ENCODE measurements at regions not wholly inside any gene's neighbourhood (a gene's known extent, or its start where the extent isn't known, plus 50 kb on each side); places are given as distances from the start of the nearest gene placed in this dataset.

DNA sequence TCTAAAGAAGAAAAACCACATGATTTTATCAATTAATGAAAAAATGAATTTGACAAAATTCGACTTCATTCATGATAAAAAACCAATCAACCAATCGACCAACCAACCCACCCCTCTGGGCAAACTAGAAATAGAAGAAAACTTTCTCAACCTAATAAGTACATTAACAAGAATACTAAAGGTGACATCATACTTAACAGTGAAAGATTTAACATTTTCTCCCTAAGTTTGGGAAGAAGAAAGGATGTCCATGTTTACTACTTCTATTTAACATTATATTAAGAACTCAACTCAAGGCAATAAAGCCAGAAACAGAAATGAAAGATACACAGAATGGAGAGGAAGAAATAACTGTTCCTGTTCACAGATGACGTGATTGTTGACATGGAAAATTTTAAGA lies 476.1 kb upstream of the MEF2C start:
- intact Hi-C loops (cut with micrococcal nuclease): no loop called here
- Histone ChIP-seq H3K27ac (replicated peaks) (no peak overlapping the region), H3K9me3 (replicated peaks) (no peaks in the 10 kb centered on the region), H3K4me1 (no peaks in the 10 kb centered on the region), H3K27me3 (ENCODE audit: low read depth) (no peaks in the 10 kb centered on the region), H3K36me3 (no peaks in the 10 kb centered on the region), H3K4me3 (no peak overlapping the region)
- TF ChIP-seq, protein P1, sequence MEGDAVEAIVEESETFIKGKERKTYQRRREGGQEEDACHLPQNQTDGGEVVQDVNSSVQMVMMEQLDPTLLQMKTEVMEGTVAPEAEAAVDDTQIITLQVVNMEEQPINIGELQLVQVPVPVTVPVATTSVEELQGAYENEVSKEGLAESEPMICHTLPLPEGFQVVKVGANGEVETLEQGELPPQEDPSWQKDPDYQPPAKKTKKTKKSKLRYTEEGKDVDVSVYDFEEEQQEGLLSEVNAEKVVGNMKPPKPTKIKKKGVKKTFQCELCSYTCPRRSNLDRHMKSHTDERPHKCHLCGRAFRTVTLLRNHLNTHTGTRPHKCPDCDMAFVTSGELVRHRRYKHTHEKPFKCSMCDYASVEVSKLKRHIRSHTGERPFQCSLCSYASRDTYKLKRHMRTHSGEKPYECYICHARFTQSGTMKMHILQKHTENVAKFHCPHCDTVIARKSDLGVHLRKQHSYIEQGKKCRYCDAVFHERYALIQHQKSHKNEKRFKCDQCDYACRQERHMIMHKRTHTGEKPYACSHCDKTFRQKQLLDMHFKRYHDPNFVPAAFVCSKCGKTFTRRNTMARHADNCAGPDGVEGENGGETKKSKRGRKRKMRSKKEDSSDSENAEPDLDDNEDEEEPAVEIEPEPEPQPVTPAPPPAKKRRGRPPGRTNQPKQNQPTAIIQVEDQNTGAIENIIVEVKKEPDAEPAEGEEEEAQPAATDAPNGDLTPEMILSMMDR (IDR thresholded peaks at IDR 0.05; ENCODE audit: borderline replicate concordance): no peak
- DNase-seq: no peak

DNA sequence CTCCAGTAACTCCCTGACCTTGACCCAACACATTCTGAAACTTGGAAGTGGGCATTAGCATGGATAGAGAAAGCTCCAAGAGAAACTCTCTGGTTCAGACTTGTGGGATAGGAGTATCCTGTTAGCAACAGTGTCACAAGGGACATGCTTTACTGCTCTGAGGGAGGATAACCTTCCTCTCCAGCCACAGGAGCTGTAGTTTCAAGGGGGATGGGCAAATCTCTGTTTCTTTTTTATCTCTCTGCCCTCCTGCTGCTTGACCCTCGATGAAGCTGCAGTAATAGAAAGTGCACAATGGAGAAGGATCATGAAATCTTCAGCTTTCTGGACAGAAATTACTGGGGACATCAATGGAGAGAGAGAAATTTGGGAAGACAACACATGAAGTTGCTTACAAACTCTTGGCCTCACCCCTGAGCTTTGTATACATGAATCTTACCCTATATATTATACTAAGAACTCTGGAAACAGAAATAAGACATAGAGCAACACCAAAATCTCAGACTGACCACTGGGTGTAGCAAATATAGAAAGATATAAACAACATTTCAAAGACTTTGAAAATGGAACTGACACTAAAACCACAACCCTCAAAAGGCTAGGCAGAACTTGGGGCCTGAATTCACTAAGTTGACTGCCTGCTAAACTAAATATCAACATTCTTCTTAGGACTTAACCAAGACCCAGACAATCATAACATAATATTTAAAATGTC lies 471.0 kb upstream of the MEF2C start:
- TF ChIP-seq, protein P1 (IDR thresholded peaks at IDR 0.05; ENCODE audit: borderline replicate concordance): no peak
- no peaks in the 10 kb centered on the region for H3K36me3 ChIP-seq
- H3K9me3 ChIP-seq (replicated peaks): no peaks in the 10 kb centered on the region
- no peaks in the 10 kb centered on the region for H3K27me3 ChIP-seq (ENCODE audit: low read depth)
- no peak overlapping the region for H3K27ac ChIP-seq (replicated peaks)
- intact Hi-C loops (cut with micrococcal nuclease): no loop called here
- no peaks in the 10 kb centered on the region for H3K4me1 ChIP-seq
- DNase-seq: no peak
- H3K4me3 ChIP-seq: no peak overlapping the region

DNA sequence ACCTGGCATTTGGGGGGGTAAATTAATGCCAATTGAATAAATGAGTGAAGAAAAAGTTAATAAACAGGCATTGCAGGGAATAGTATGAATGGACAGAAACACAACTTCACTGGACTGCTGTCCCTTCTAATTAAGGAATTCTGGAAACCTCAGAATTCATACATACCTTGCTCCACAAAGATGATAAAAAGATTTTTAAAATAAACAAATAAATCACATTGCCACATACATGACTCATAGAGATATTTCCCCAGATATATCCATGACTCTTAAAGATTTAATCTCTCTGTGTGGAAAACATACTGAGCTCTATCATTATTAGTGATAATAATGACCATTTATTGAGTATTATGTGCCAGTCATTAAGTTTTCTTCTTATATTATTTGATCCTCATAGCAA lies 469.0 kb upstream of the MEF2C start:
- intact Hi-C loops (cut with micrococcal nuclease): no loop called here
- H3K4me3 ChIP-seq: no peak overlapping the region

DNA sequence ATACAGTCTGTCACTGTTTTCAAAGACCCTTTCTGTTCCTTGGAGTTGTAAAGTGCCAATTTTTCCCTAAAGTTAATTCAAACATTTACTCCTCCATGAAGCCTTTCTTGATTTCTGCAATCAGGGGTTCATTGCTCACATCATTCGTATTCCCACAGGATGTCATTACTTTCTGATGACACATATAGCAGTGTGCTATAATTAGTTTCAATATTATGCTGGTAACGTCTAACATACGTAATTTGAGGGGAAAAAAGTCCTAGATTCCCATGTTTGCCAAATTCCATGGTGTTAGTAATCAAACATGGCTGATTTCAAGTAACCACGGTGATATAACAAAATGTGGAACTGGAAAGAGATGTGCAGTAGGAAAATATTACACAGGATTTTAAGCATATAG lies 468.2 kb upstream of the MEF2C start:
- H3K4me1 ChIP-seq: no peaks in the 10 kb centered on the region
- H3K4me3 ChIP-seq: no peak overlapping the region
- H3K27me3 ChIP-seq (ENCODE audit: low read depth): no peaks in the 10 kb centered on the region
- TF ChIP-seq, protein P1 (IDR thresholded peaks at IDR 0.05; ENCODE audit: borderline replicate concordance): no peak
- no peak for DNase-seq
- intact Hi-C loops (cut with micrococcal nuclease): no loop called here
- no peak overlapping the region for H3K27ac ChIP-seq (replicated peaks)
- H3K9me3 ChIP-seq (replicated peaks): no peaks in the 10 kb centered on the region
- no peaks in the 10 kb centered on the region for H3K36me3 ChIP-seq

More for the DNA sequence above, 469.0 kb upstream of the MEF2C start:
- H3K9me3 ChIP-seq (replicated peaks): no peaks in the 10 kb centered on the region
- H3K4me1 ChIP-seq: no peaks in the 10 kb centered on the region
- no peak overlapping the region for H3K27ac ChIP-seq (replicated peaks)
- no peaks in the 10 kb centered on the region for H3K36me3 ChIP-seq
- H3K27me3 ChIP-seq (ENCODE audit: low read depth): no peaks in the 10 kb centered on the region
- no peak for DNase-seq
- TF ChIP-seq, protein P1 (IDR thresholded peaks at IDR 0.05; ENCODE audit: borderline replicate concordance): no peak

DNA sequence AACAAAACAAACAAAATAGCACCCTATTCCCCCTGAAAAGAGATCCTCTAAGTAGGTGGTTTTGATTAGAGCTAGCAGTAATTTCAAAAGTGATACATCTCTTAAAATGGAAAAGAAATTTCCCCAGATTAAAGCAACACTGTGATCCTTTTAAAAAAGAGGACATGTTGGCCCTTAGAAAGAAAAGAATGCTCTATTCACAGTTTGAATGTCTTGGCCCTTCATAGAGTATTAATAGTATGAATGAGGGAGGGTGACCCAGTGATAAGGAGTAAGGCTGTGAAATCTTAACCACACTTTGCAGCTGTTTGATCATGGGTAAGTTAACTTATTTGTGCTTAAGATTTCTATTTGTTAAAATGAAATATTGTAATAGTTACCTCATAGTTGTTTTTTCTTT lies 467.7 kb upstream of the MEF2C start:
- Histone ChIP-seq H3K36me3 (no peaks in the 10 kb centered on the region), H3K4me3 (no peak overlapping the region), H3K27ac (replicated peaks) (no peak overlapping the region), H3K4me1 (no peaks in the 10 kb centered on the region), H3K27me3 (ENCODE audit: low read depth) (no peaks in the 10 kb centered on the region), H3K9me3 (replicated peaks) (no peaks in the 10 kb centered on the region)
- DNase-seq: no peak
- TF ChIP-seq, protein P1 (IDR thresholded peaks at IDR 0.05; ENCODE audit: borderline replicate concordance): no peak
- intact Hi-C loops (cut with micrococcal nuclease): no loop called here

Measured in left ventricle myocardium inferior (tissue), 1 donor.